HCT116 (cell line): ENCODE measurements at regions not wholly inside any gene's neighbourhood (a gene's known extent, or its start where the extent isn't known, plus 50 kb on each side); places are given as distances from the start of the nearest gene placed in this dataset.

Source experiments
- ATAC-seq: fragments of 200-7000 bp; cut with Tn5 transposase; 2 replicates; pipeline ENCODE4 v1.9.1; 2020; ENCODE audit warnings: mild to moderate bottlenecking, moderate library complexity
- BruUV-seq: library from RNA; stranded (reverse); fragments of 400-500 nt; replicated peaks from 2 replicates; lab custom pipeline; 2021; lab: Mats Ljungman, UMichigan
- CTCF ChIA-PET: fragments of 300-600 bp; sonication (Branson Sonifier 250); formaldehyde crosslinking; loops from one replicate; lab custom pipeline; 2021; ENCODE audit warnings: antibody characterized with exemption; lab: Charles Lee
- POLR2A ChIA-PET: fragments of 300-600, 350-600 bp; sonication (Branson Sonifier 250); formaldehyde crosslinking; loops from one replicate; lab custom pipeline; 2021; ENCODE audit warnings: antibody characterized with exemption; lab: Charles Lee
- RAD21 ChIA-PET, 2 experiments: fragments of 300-600 bp; sonication (Branson Sonifier 250); formaldehyde crosslinking; loops; one replicate each; lab custom pipeline; 2023; ENCODE audit warnings: low total read pairs in 2 of 2; ENCODE audit not compliant: uncharacterized antibody in 2 of 2, unreplicated experiment in 2 of 2, low non-redundant PET in 1 of 2; lab: Charles Lee
- DNase-seq: peaks from one replicate; pipeline ENCODE4 v3.0.0-alpha.2; 2010; ENCODE audit warnings: low read depth, low spot score
- H2AFZ ChIP-seq: fragments of 200-600 bp; shearing (Covaris generic), sonication (generic); 2 replicates; pipeline ENCODE4 v1.6.1; 2017; ENCODE audit warnings: low read depth, mixed run types, mixed read lengths, antibody characterized with exemption, low read length; ENCODE audit not compliant: poor library complexity, severe bottlenecking
- H3K27ac ChIP-seq: 2 replicates; pipeline ENCODE4 v1.5.1; 2012; ENCODE audit warnings: low read depth, low read length
- H3K27me3 ChIP-seq: fragments of 200-600 bp; sonication (generic); 2 replicates; pipeline ENCODE4 v1.6.1; 2016; ENCODE audit warnings: mixed run types, low read length, mixed read lengths; ENCODE audit not compliant: insufficient read depth
- H3K36me3 ChIP-seq, 2 experiments: fragments of 200-500 bp in 1 of 2; fragments of 200-600 bp in 1 of 2; sonication (Bioruptor generic) in 1 of 2; sonication (generic) in 1 of 2; 2 replicates each; pipeline versions ENCODE4 v1.5.1 to v1.6.1; 2014 to 2016; ENCODE audit warnings: low read length in 2 of 2, inconsistent platforms in 1 of 2, mixed read lengths in 1 of 2, mixed run types in 1 of 2; ENCODE audit not compliant: insufficient read depth in 2 of 2, control insufficient read depth in 1 of 2
- H3K4me1 ChIP-seq, 2 experiments: fragments of 200-600 bp in 1 of 2; sonication (generic) in 1 of 2; 2 replicates each; pipeline versions ENCODE4 v1.5.1 to v1.6.1; 2012 to 2017; ENCODE audit warnings: low read length in 2 of 2, inconsistent platforms in 1 of 2, mild to moderate bottlenecking in 1 of 2, mixed read lengths in 1 of 2, mixed run types in 1 of 2, moderate library complexity in 1 of 2; ENCODE audit not compliant: insufficient read depth in 2 of 2, control insufficient read depth in 1 of 2
- H3K4me2 ChIP-seq: fragments of 200-600 bp; sonication (generic); 2 replicates; pipeline ENCODE4 v1.6.1; 2017; ENCODE audit warnings: mixed run types, low read length, mixed read lengths
- H3K4me3 ChIP-seq, 2 experiments: fragments of 200-600 bp in 1 of 2; sonication (generic) in 1 of 2; replicated peaks in 1 of 2; 2 replicates each; pipeline ENCODE4 v1.5.1; 2011 to 2016; ENCODE audit warnings: low read length in 2 of 2, control low read depth in 1 of 2, low read depth in 1 of 2, mild to moderate bottlenecking in 1 of 2, mixed read lengths in 1 of 2, mixed run types in 1 of 2
- H3K79me2 ChIP-seq: fragments of 200-600 bp; sonication (generic); 2 replicates; pipeline ENCODE4 v1.6.1; 2017; ENCODE audit warnings: mild to moderate bottlenecking, mixed run types, low read length, moderate library complexity, mixed read lengths; ENCODE audit not compliant: insufficient read depth
- H3K9ac ChIP-seq: fragments of 200-600 bp; sonication (generic); 2 replicates; pipeline ENCODE4 v1.6.1; 2016; ENCODE audit warnings: low read length, mixed read lengths
- H3K9me2 ChIP-seq: fragments of 200-600 bp; sonication (generic), shearing (Covaris generic); 2 replicates; pipeline ENCODE4 v1.6.1; 2017; ENCODE audit warnings: mixed run types, mild to moderate bottlenecking, moderate library complexity; ENCODE audit not compliant: insufficient read depth
- H3K9me3 ChIP-seq, 2 experiments: fragments of 200-500 bp in 1 of 2; fragments of 200-600 bp in 1 of 2; sonication (Bioruptor generic) in 1 of 2; sonication (generic) in 1 of 2; 2 replicates each; pipeline ENCODE4 v1.6.1; 2014 to 2017; ENCODE audit warnings: low read length in 2 of 2, mixed read lengths in 2 of 2, inconsistent platforms in 1 of 2, low read depth in 1 of 2, mild to moderate bottlenecking in 1 of 2, mixed run types in 1 of 2, moderate library complexity in 1 of 2; ENCODE audit not compliant: control insufficient read depth in 1 of 2, insufficient read depth in 1 of 2
- H4K20me1 ChIP-seq: fragments of 200-600 bp; sonication (generic), shearing (Covaris generic); 2 replicates; pipeline ENCODE4 v1.6.1; 2017; ENCODE audit warnings: mixed run types, mild to moderate bottlenecking, moderate library complexity; ENCODE audit not compliant: insufficient read depth
- CBX3 ChIP-seq: IDR thresholded peaks from 2 replicates; pipeline ENCODE4 v1.6.1; 2012; ENCODE audit warnings: low read depth
- CEBPB ChIP-seq: IDR thresholded peaks from 2 replicates; pipeline ENCODE4 v1.6.1; 2012; ENCODE audit warnings: low read depth
- ELF1 ChIP-seq: IDR thresholded peaks from 2 replicates; pipeline ENCODE4 v1.6.1; 2012; ENCODE audit warnings: low read depth, borderline replicate concordance
- EZH2 ChIP-seq: fragments of 200-600 bp; sonication (generic); IDR thresholded peaks from 2 replicates; pipeline ENCODE4 v1.6.1; 2017; ENCODE audit warnings: antibody characterized with exemption, mixed run types
- FOSL1 ChIP-seq: IDR thresholded peaks from 2 replicates; pipeline ENCODE4 v1.6.1; 2012; ENCODE audit warnings: low read depth
- JUND ChIP-seq: IDR thresholded peaks from 2 replicates; pipeline ENCODE4 v1.6.1; 2012
- POLR2A ChIP-seq: IDR thresholded peaks from 2 replicates; pipeline ENCODE4 v1.7.0; 2011; ENCODE audit warnings: borderline replicate concordance; ENCODE audit not compliant: insufficient read depth, insufficient read length; ENCODE audit errors: extremely low read depth
- RAD21 ChIP-seq: IDR thresholded peaks from 2 replicates; pipeline ENCODE4 v1.6.1; 2012; ENCODE audit warnings: low read depth, mild to moderate bottlenecking
- SRF ChIP-seq: IDR thresholded peaks from 2 replicates; pipeline ENCODE4 v1.6.1; 2012; ENCODE audit warnings: low read depth
- TCF7L2 ChIP-seq: IDR thresholded peaks from 2 replicates; pipeline ENCODE4 v1.7.0; 2011; ENCODE audit warnings: borderline replicate concordance, inconsistent platforms; ENCODE audit not compliant: insufficient read depth, insufficient read length; ENCODE audit errors: extremely low read depth
- ZNF274 ChIP-seq: fragments of 200-500 bp; sonication (Bioruptor generic); IDR thresholded peaks from 2 replicates; pipeline ENCODE4 v1.6.1; 2014; ENCODE audit warnings: mild to moderate bottlenecking, low read depth, low read length, inconsistent platforms
- intact Hi-C: fragments of 100-400 bp; cut with micrococcal nuclease; formaldehyde crosslinking; loops from 2 replicates; pipeline ENCODE4 v1.10.0; 2022
- TF ChIP-seq, protein P1 (sequence below): IDR thresholded peaks from 2 replicates; pipeline ENCODE4 v1.6.1; 2012; ENCODE audit warnings: low read depth
- TF ChIP-seq, protein P2 (sequence below): IDR thresholded peaks from 2 replicates; pipeline ENCODE4 v1.6.1; 2012

DNA sequence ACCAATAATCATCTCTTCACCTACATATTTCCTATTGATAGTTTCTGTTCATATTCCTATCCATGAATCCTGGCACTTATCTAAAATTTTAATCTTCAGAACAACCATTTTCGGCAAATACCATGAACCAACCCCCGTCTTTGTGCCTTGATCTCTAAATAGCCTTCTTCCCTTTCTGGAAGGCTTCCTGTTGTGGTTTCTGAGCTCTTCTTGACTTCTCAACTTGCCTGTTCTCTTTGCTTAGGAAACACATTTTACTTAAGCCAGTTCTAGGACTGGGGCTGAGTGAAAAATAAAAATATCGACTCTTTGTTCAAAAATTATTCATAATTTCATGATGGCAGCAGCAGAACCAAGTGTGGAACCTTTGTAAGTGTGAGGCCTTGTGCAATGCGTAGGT lies 882.4 kb downstream of the C4orf33 start:
- no peak for DNase-seq
- no peak for ATAC-seq
- TF ChIP-seq FOSL1 (no peak), CBX3 (no peak), RAD21 (no peak), POLR2A (no peak), TCF7L2 (no peak), EZH2 (no peak), CEBPB (no peak), SRF (no peak), ZNF274 (no peak), JUND (no peak), ELF1 (no peak)
- TF ChIP-seq, protein P1, sequence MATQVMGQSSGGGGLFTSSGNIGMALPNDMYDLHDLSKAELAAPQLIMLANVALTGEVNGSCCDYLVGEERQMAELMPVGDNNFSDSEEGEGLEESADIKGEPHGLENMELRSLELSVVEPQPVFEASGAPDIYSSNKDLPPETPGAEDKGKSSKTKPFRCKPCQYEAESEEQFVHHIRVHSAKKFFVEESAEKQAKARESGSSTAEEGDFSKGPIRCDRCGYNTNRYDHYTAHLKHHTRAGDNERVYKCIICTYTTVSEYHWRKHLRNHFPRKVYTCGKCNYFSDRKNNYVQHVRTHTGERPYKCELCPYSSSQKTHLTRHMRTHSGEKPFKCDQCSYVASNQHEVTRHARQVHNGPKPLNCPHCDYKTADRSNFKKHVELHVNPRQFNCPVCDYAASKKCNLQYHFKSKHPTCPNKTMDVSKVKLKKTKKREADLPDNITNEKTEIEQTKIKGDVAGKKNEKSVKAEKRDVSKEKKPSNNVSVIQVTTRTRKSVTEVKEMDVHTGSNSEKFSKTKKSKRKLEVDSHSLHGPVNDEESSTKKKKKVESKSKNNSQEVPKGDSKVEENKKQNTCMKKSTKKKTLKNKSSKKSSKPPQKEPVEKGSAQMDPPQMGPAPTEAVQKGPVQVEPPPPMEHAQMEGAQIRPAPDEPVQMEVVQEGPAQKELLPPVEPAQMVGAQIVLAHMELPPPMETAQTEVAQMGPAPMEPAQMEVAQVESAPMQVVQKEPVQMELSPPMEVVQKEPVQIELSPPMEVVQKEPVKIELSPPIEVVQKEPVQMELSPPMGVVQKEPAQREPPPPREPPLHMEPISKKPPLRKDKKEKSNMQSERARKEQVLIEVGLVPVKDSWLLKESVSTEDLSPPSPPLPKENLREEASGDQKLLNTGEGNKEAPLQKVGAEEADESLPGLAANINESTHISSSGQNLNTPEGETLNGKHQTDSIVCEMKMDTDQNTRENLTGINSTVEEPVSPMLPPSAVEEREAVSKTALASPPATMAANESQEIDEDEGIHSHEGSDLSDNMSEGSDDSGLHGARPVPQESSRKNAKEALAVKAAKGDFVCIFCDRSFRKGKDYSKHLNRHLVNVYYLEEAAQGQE: no peak
- TF ChIP-seq, protein P2, sequence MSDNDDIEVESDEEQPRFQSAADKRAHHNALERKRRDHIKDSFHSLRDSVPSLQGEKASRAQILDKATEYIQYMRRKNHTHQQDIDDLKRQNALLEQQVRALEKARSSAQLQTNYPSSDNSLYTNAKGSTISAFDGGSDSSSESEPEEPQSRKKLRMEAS: no peak
- BruUV-seq: no TSS peak
- ChIA-PET RAD21 (no interaction called here), POLR2A (no interaction called here), CTCF (no interaction called here)
- Histone ChIP-seq H3K9me2 (no peaks in the 10 kb centered on the region), H3K27ac (no peak overlapping the region), H3K27me3 (no peaks in the 10 kb centered on the region), H2AFZ (no peak overlapping the region), H3K36me3 (no peaks in the 10 kb centered on the region), H3K9ac (no peak overlapping the region), H3K4me3 (no peak overlapping the region), H3K4me2 (no peak overlapping the region), H3K79me2 (no peaks in the 10 kb centered on the region), H4K20me1 (no peaks in the 10 kb centered on the region), H3K9me3 (no peaks in the 10 kb centered on the region), H3K4me1 (no peaks in the 10 kb centered on the region)
- intact Hi-C loops: no loop called here
